IPS-18a (cell line): ENCODE measurements at regions not wholly inside any gene's neighbourhood (a gene's known extent, or its start where the extent isn't known, plus 50 kb on each side); places are given as distances from the start of the nearest gene placed in this dataset.

ENCODE experiments used
- H3K27ac ChIP-seq: one replicate; pipeline ENCODE4 v1.5.1; 2013; ENCODE audit warnings: low read length
- H3K27me3 ChIP-seq: one replicate; pipeline ENCODE4 v1.6.1; 2013; ENCODE audit warnings: mild to moderate bottlenecking, low read length; ENCODE audit not compliant: control insufficient read depth, insufficient read depth
- H3K36me3 ChIP-seq: one replicate; pipeline ENCODE4 v1.6.1; 2013; ENCODE audit warnings: low read depth, low read length; ENCODE audit not compliant: control insufficient read depth
- H3K4me1 ChIP-seq: one replicate; pipeline ENCODE4 v1.6.1; 2013; ENCODE audit warnings: low read depth, low read length; ENCODE audit not compliant: control insufficient read depth
- H3K4me3 ChIP-seq: one replicate; pipeline ENCODE4 v1.5.1; 2013; ENCODE audit warnings: low read length
- H3K9ac ChIP-seq: one replicate; pipeline ENCODE4 v1.6.1; 2013; ENCODE audit warnings: mild to moderate bottlenecking, low read length, moderate library complexity
- H3K9me3 ChIP-seq: one replicate; pipeline ENCODE4 v1.6.1; 2013; ENCODE audit warnings: low read depth, low read length; ENCODE audit not compliant: control insufficient read depth

- H3K4me3 ChIP-seq = no peak overlapping the region
- H3K36me3 ChIP-seq = no peaks in the 10 kb centered on the region
- H3K27ac ChIP-seq = no peak overlapping the region
- peaks cover 6% of the 10 kb centered on the region for H3K4me1 ChIP-seq
- no peak overlapping the region for H3K9ac ChIP-seq
- H3K27me3 ChIP-seq = no peaks in the 10 kb centered on the region
- H3K9me3 ChIP-seq = no peaks in the 10 kb centered on the region
Observed at GRCh38 chr1:168396940-168397684, 116.4 kb downstream of the TBX19 start.

GRCh38 chr1:168396508-168396907 is 115.8 kb downstream of the TBX19 start:
- no peaks in the 10 kb centered on the region for H3K27me3 ChIP-seq

GRCh38 chr1:168394858-168395257 is 114.2 kb downstream of the TBX19 start:
- Histone ChIP-seq H3K27ac (no peak overlapping the region), H3K9me3 (no peaks in the 10 kb centered on the region), H3K4me3 (no peak overlapping the region), H3K9ac (no peak overlapping the region), H3K27me3 (no peaks in the 10 kb centered on the region), H3K36me3 (no peaks in the 10 kb centered on the region), H3K4me1 (peaks cover 6% of the 10 kb centered on the region)

More at GRCh38 chr1:168396508-168396907, 115.8 kb downstream of the TBX19 start:
- Histone ChIP-seq H3K9ac (no peak overlapping the region), H3K36me3 (no peaks in the 10 kb centered on the region), H3K4me1 (peaks cover 6% of the 10 kb centered on the region), H3K4me3 (no peak overlapping the region), H3K27ac (no peak overlapping the region), H3K9me3 (no peaks in the 10 kb centered on the region)

- Histone ChIP-seq H3K4me1 (peaks cover 10% of the 10 kb centered on the region), H3K27ac (no peak overlapping the region)
Observed at GRCh38 chr1:168392958-168393549, 112.4 kb downstream of the TBX19 start.

GRCh38 chr1:168391851-168392681 is 111.4 kb downstream of the TBX19 start:
- Histone ChIP-seq H3K9me3 (no peaks in the 10 kb centered on the region), H3K9ac (no peak overlapping the region), H3K27ac (no peak overlapping the region), H3K27me3 (peaks cover 5% of the 10 kb centered on the region), H3K36me3 (no peaks in the 10 kb centered on the region), H3K4me3 (no peak overlapping the region), H3K4me1 (peaks cover 18% of the 10 kb centered on the region)

More at GRCh38 chr1:168392958-168393549, 112.4 kb downstream of the TBX19 start:
- Histone ChIP-seq H3K27me3 (no peaks in the 10 kb centered on the region), H3K9me3 (no peaks in the 10 kb centered on the region), H3K9ac (no peak overlapping the region), H3K36me3 (no peaks in the 10 kb centered on the region), H3K4me3 (no peak overlapping the region)

- Histone ChIP-seq H3K36me3 (no peaks in the 10 kb centered on the region), H3K27me3 (peaks cover 10% of the 10 kb centered on the region), H3K4me3 (no peak overlapping the region), H3K9ac (no peak overlapping the region), H3K4me1 (peaks cover 23% of the 10 kb centered on the region), H3K27ac (no peak overlapping the region), H3K9me3 (no peaks in the 10 kb centered on the region)
Observed at GRCh38 chr1:168390271-168390670, 109.6 kb downstream of the TBX19 start.

- peak overlapping the region; percentile 41 for H3K4me3 ChIP-seq
- H3K9me3 ChIP-seq = no peaks in the 10 kb centered on the region
- H3K27ac ChIP-seq = peak overlapping the region; percentile 25
- peaks cover 10% of the 10 kb centered on the region for H3K27me3 ChIP-seq
- peaks cover 23% of the 10 kb centered on the region for H3K4me1 ChIP-seq
- H3K36me3 ChIP-seq = no peaks in the 10 kb centered on the region
- peak overlapping the region; percentile 41 for H3K9ac ChIP-seq
Observed at GRCh38 chr1:168387781-168388760, 107.4 kb downstream of the TBX19 start.

GRCh38 chr1:168386949-168387586 is 106.4 kb downstream of the TBX19 start:
- Histone ChIP-seq H3K36me3 (no peaks in the 10 kb centered on the region), H3K27ac (peak overlapping the region; percentile 25), H3K9ac (peak overlapping the region; percentile 41), H3K27me3 (peaks cover 10% of the 10 kb centered on the region), H3K4me3 (peak overlapping the region; percentile 41), H3K4me1 (peaks cover 23% of the 10 kb centered on the region), H3K9me3 (no peaks in the 10 kb centered on the region)

GRCh38 chr1:168386492-168386891 is 105.8 kb downstream of the TBX19 start:
- peak overlapping the region; percentile 41 for H3K9ac ChIP-seq
- H3K9me3 ChIP-seq = no peaks in the 10 kb centered on the region
- H3K4me3 ChIP-seq = no peak overlapping the region

GRCh38 chr1:168381850-168382249 is 101.2 kb downstream of the TBX19 start:
- Histone ChIP-seq H3K27me3 (peaks cover 3% of the 10 kb centered on the region), H3K36me3 (no peaks in the 10 kb centered on the region), H3K4me1 (peaks cover 2% of the 10 kb centered on the region), H3K27ac (no peak overlapping the region), H3K4me3 (no peak overlapping the region), H3K9me3 (no peaks in the 10 kb centered on the region), H3K9ac (no peak overlapping the region)

More at GRCh38 chr1:168386492-168386891, 105.8 kb downstream of the TBX19 start:
- H3K4me1 ChIP-seq = peaks cover 23% of the 10 kb centered on the region
- H3K27ac ChIP-seq = no peak overlapping the region
- no peaks in the 10 kb centered on the region for H3K36me3 ChIP-seq
- H3K27me3 ChIP-seq = peaks cover 10% of the 10 kb centered on the region
